Neural progenitor cell (in vitro differentiated cells): ENCODE measurements at regions not wholly inside any gene's neighbourhood (a gene's known extent, or its start where the extent isn't known, plus 50 kb on each side); places are given as distances from the start of the nearest gene placed in this dataset.

Source experiments
- DNase-seq: peaks from one replicate; pipeline ENCODE4 v3.0.0-alpha.2; 2016; ENCODE audit warnings: low spot score
- H2AFZ ChIP-seq: fragments of 200-600 bp; sonication (generic); replicated peaks from 2 replicates; pipeline ENCODE4 v1.6.1; 2016; ENCODE audit warnings: antibody characterized with exemption
- H3F3A ChIP-seq: fragments of 200-600 bp; sonication (generic); 2 replicates; pipeline ENCODE4 v1.6.1; 2016; ENCODE audit warnings: antibody characterized with exemption, low read depth
- H3K27ac ChIP-seq: fragments of 200-600 bp; sonication (generic); 2 replicates; pipeline ENCODE4 v1.5.1; 2016; ENCODE audit warnings: mild to moderate bottlenecking
- H3K27me3 ChIP-seq: fragments of 200-600 bp; sonication (generic); 2 replicates; pipeline ENCODE4 v1.6.1; 2016; ENCODE audit warnings: mild to moderate bottlenecking, moderate library complexity
- H3K36me3 ChIP-seq: fragments of 200-600 bp; sonication (generic); 2 replicates; pipeline ENCODE4 v1.5.1; 2016
- H3K4me1 ChIP-seq: fragments of 200-600 bp; sonication (generic); 2 replicates; pipeline ENCODE4 v1.6.1; 2016; ENCODE audit warnings: mixed run types
- H3K4me2 ChIP-seq: fragments of 200-600 bp; sonication (generic); 2 replicates; pipeline ENCODE4 v1.6.1; 2016
- H3K4me3 ChIP-seq: fragments of 200-600 bp; sonication (generic); 2 replicates; pipeline ENCODE4 v1.5.1; 2016
- H3K79me2 ChIP-seq: fragments of 200-600 bp; sonication (generic); 2 replicates; pipeline ENCODE4 v1.6.1; 2016; ENCODE audit warnings: low read depth
- H3K9ac ChIP-seq: fragments of 200-600 bp; sonication (generic); 2 replicates; pipeline ENCODE4 v1.6.1; 2016
- H3K9me3 ChIP-seq: fragments of 200-600 bp; sonication (generic); 2 replicates; pipeline ENCODE4 v1.5.1; 2016; ENCODE audit warnings: low read depth
- H4K20me1 ChIP-seq: fragments of 200-600 bp; sonication (generic); 2 replicates; pipeline ENCODE4 v1.6.1; 2016; ENCODE audit warnings: low read depth
- H3K27ac Mint-ChIP-seq: 3 replicates; pipeline ENCODE4 v1.8.0; 2021; ENCODE audit warnings: mixed read lengths
- H3K27me3 Mint-ChIP-seq: 2 replicates; pipeline ENCODE4 v1.8.0; 2022; ENCODE audit warnings: low read depth, mild to moderate bottlenecking, inconsistent platforms, moderate library complexity, mixed read lengths; ENCODE audit not compliant: insufficient read depth
- H3K36me3 Mint-ChIP-seq: 3 replicates; pipeline ENCODE4 v1.8.0; 2021; ENCODE audit warnings: mixed read lengths
- H3K4me1 Mint-ChIP-seq: 3 replicates; pipeline ENCODE4 v1.8.0; 2021; ENCODE audit warnings: mixed read lengths
- H3K4me3 Mint-ChIP-seq: 3 replicates; pipeline ENCODE4 v1.8.0; 2021; ENCODE audit warnings: mild to moderate bottlenecking, moderate library complexity, mixed read lengths
- H3K9me3 Mint-ChIP-seq: 3 replicates; pipeline ENCODE4 v1.8.0; 2020; ENCODE audit warnings: mixed read lengths
- EZH2 ChIP-seq: fragments of 200-600 bp; sonication (generic); IDR thresholded peaks from 2 replicates; pipeline ENCODE4 v1.6.1; 2017; ENCODE audit warnings: antibody characterized with exemption, mild to moderate bottlenecking, moderate library complexity
- EZH2phosphoT487 ChIP-seq: fragments of 200-600 bp; sonication (generic); IDR thresholded peaks from 2 replicates; pipeline ENCODE4 v1.6.1; 2017; ENCODE audit warnings: antibody characterized with exemption
- TF ChIP-seq, protein P1 (sequence below): fragments of 200-600 bp; sonication (generic); IDR thresholded peaks from 2 replicates; pipeline ENCODE4 v1.5.1; 2017; ENCODE audit warnings: antibody characterized with exemption, mild to moderate bottlenecking

- Histone ChIP-seq H3K79me2 (no peaks in the 10 kb centered on the region), H4K20me1 (no peaks in the 10 kb centered on the region), H3K4me1 (peaks cover 13% of the 10 kb centered on the region), H3K9ac (no peak overlapping the region), H2AFZ (peak overlapping the region; percentile 45), H3K9me3 (no peaks in the 10 kb centered on the region), H3K4me3 (no peak overlapping the region), H3F3A (no peaks in the 10 kb centered on the region), H3K36me3 (no peaks in the 10 kb centered on the region), H3K4me2 (no peak overlapping the region), H3K27me3 (no peaks in the 10 kb centered on the region), H3K27ac (no peak overlapping the region)
- no peaks in the 10 kb centered on the region for H3K9me3 Mint-ChIP-seq
- H3K36me3 Mint-ChIP-seq, result no peaks in the 10 kb centered on the region
- no peak for TF ChIP-seq EZH2
- TF ChIP-seq, protein P1, sequence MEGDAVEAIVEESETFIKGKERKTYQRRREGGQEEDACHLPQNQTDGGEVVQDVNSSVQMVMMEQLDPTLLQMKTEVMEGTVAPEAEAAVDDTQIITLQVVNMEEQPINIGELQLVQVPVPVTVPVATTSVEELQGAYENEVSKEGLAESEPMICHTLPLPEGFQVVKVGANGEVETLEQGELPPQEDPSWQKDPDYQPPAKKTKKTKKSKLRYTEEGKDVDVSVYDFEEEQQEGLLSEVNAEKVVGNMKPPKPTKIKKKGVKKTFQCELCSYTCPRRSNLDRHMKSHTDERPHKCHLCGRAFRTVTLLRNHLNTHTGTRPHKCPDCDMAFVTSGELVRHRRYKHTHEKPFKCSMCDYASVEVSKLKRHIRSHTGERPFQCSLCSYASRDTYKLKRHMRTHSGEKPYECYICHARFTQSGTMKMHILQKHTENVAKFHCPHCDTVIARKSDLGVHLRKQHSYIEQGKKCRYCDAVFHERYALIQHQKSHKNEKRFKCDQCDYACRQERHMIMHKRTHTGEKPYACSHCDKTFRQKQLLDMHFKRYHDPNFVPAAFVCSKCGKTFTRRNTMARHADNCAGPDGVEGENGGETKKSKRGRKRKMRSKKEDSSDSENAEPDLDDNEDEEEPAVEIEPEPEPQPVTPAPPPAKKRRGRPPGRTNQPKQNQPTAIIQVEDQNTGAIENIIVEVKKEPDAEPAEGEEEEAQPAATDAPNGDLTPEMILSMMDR, result no peak
- TF ChIP-seq EZH2phosphoT487, result no peak
- H3K4me1 Mint-ChIP-seq, result peaks cover 5% of the 10 kb centered on the region
- H3K27me3 Mint-ChIP-seq, result peaks cover 12% of the 10 kb centered on the region
- no peak for DNase-seq
- H3K27ac Mint-ChIP-seq, result no peak overlapping the region
- no peak overlapping the region for H3K4me3 Mint-ChIP-seq
These were observed 114.1 kb downstream of the ICOS start for GRCh38 chr2:204050681-204051080.

- H3K9me3 Mint-ChIP-seq, result no peaks in the 10 kb centered on the region
- Histone ChIP-seq H3K4me3 (no peak overlapping the region), H3K4me2 (peak overlapping the region; percentile 4), H3K36me3 (no peaks in the 10 kb centered on the region), H4K20me1 (no peaks in the 10 kb centered on the region), H3K79me2 (no peaks in the 10 kb centered on the region), H3K9ac (no peak overlapping the region), H3K9me3 (no peaks in the 10 kb centered on the region), H3K27me3 (no peaks in the 10 kb centered on the region), H3K4me1 (peaks cover 6% of the 10 kb centered on the region), H3F3A (no peaks in the 10 kb centered on the region), H3K27ac (no peak overlapping the region), H2AFZ (no peak overlapping the region)
- TF ChIP-seq EZH2 (no peak), EZH2phosphoT487 (no peak)
- TF ChIP-seq, protein P1, result peak; percentile 47
- H3K36me3 Mint-ChIP-seq, result no peaks in the 10 kb centered on the region
- H3K27me3 Mint-ChIP-seq, result peaks cover 12% of the 10 kb centered on the region
- DNase-seq, result peak; percentile 21
- no peak overlapping the region for H3K27ac Mint-ChIP-seq
- H3K4me1 Mint-ChIP-seq, result no peaks in the 10 kb centered on the region
- H3K4me3 Mint-ChIP-seq, result no peak overlapping the region
These were observed 114.9 kb downstream of the ICOS start for GRCh38 chr2:204051476-204051875.

GRCh38 chr2:204051984-204052556 lies 115.5 kb downstream of the ICOS start:
- no peaks in the 10 kb centered on the region for H3F3A ChIP-seq
- H3K36me3 ChIP-seq, result no peaks in the 10 kb centered on the region
- peak overlapping the region; percentile 4 for H3K4me2 ChIP-seq
- no peak overlapping the region for H3K4me3 Mint-ChIP-seq
- H4K20me1 ChIP-seq, result no peaks in the 10 kb centered on the region
- H3K27ac Mint-ChIP-seq, result no peak overlapping the region
- TF ChIP-seq EZH2phosphoT487, result no peak
- H3K9me3 Mint-ChIP-seq, result no peaks in the 10 kb centered on the region
- H3K9ac ChIP-seq, result no peak overlapping the region
- no peak overlapping the region for H2AFZ ChIP-seq
- no peaks in the 10 kb centered on the region for H3K36me3 Mint-ChIP-seq
- no peaks in the 10 kb centered on the region for H3K27me3 ChIP-seq
- DNase-seq, result no peak
- no peaks in the 10 kb centered on the region for H3K4me1 Mint-ChIP-seq
- H3K27me3 Mint-ChIP-seq, result peaks cover 12% of the 10 kb centered on the region
- no peaks in the 10 kb centered on the region for H3K9me3 ChIP-seq
- no peak overlapping the region for H3K4me3 ChIP-seq
- no peak overlapping the region for H3K27ac ChIP-seq
- peaks cover 6% of the 10 kb centered on the region for H3K4me1 ChIP-seq
- no peaks in the 10 kb centered on the region for H3K79me2 ChIP-seq

DNA sequence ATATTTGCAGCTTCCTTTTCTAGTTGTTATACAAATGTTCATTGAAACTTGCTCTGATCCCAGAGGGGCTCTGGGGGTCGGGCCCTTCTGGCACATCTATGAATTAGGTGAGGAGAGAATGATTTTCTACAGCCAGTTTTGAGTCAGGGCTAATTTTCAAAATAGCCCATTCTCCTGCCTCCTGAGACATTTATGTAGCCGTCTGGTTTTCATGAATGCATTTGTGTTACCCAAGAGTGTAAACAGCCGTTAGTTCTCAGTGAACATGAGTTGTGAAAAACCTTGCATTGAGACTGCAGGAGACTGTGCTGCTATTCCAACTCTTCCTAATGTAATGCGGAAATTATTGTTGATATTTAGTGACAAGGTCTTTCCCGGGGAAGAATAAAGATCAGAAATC lies 122.5 kb downstream of the ICOS start:
- no peaks in the 10 kb centered on the region for H3K36me3 ChIP-seq
- no peaks in the 10 kb centered on the region for H3K9me3 ChIP-seq
- H3K36me3 Mint-ChIP-seq, result no peaks in the 10 kb centered on the region
- H3K4me1 ChIP-seq, result peaks cover 13% of the 10 kb centered on the region
- no peak overlapping the region for H3K4me3 ChIP-seq
- no peak overlapping the region for H3K4me3 Mint-ChIP-seq
- DNase-seq, result no peak
- no peaks in the 10 kb centered on the region for H3K79me2 ChIP-seq
- peaks cover 3% of the 10 kb centered on the region for H3K27me3 Mint-ChIP-seq
- TF ChIP-seq, protein P1, result no peak
- TF ChIP-seq EZH2, result no peak
- no peak for TF ChIP-seq EZH2phosphoT487
- peaks cover 11% of the 10 kb centered on the region for H3F3A ChIP-seq
- peaks cover 2% of the 10 kb centered on the region for H3K9me3 Mint-ChIP-seq
- H3K4me2 ChIP-seq, result no peak overlapping the region
- no peak overlapping the region for H3K27ac ChIP-seq
- H4K20me1 ChIP-seq, result no peaks in the 10 kb centered on the region
- H3K27me3 ChIP-seq, result no peaks in the 10 kb centered on the region
- no peak overlapping the region for H3K27ac Mint-ChIP-seq
- no peak overlapping the region for H3K9ac ChIP-seq
- peaks cover 5% of the 10 kb centered on the region for H3K4me1 Mint-ChIP-seq
- H2AFZ ChIP-seq, result no peak overlapping the region
